Ascending aorta (tissue), 2 donors: ENCODE measurements at regions not wholly inside any gene's neighbourhood (a gene's known extent, or its start where the extent isn't known, plus 50 kb on each side); places are given as distances from the start of the nearest gene placed in this dataset.
"Not testable (repeated sequence)": the region's sequence is repeated elsewhere in the genome, so short reads cannot be mapped to it uniquely, and the experiment has no call there.

Experiments used
- DNase-seq, 2 donors: peaks; one replicate each; pipeline ENCODE4 v3.0.0-alpha.2; 2019; ENCODE audit warnings: low spot score in 2 of 2
- H3K27ac ChIP-seq, 2 donors: fragments of 200-600 bp; sonication (generic); one replicate each; pipeline ENCODE4 v1.5.1; 2016 to 2017; ENCODE audit warnings: mild to moderate bottlenecking in 1 of 2
- H3K27me3 ChIP-seq: fragments of 200-600 bp; sonication (generic); one replicate; pipeline ENCODE4 v1.5.1; 2017
- H3K36me3 ChIP-seq, 2 donors: fragments of 200-600 bp; sonication (generic); one replicate each; pipeline ENCODE4 v1.5.1; 2016
- H3K4me1 ChIP-seq, 2 donors: fragments of 200-600 bp; sonication (generic); one replicate each; pipeline ENCODE4 v1.5.1; 2016 to 2017; ENCODE audit warnings: mild to moderate bottlenecking in 1 of 2
- H3K4me3 ChIP-seq, 2 donors: fragments of 200-600 bp; sonication (generic); one replicate each; pipeline ENCODE4 v1.5.1; 2016 to 2017; ENCODE audit warnings: mild to moderate bottlenecking in 1 of 2
- H3K9me3 ChIP-seq, 2 donors: fragments of 200-600 bp; sonication (generic); one replicate each; pipeline ENCODE4 v1.5.1; 2016
- intact Hi-C: fragments of 100-400 bp; cut with DNase I; formaldehyde crosslinking; loops from one replicate; pipeline ENCODE4 v1.15.1; 2023
- TF ChIP-seq, protein P1 (sequence below), 3 experiments: fragments of 200-600 bp in 2 of 3; fragments of 450-650 bp in 1 of 3; sonication (generic) in 2 of 3; IDR thresholded peaks; one replicate each; pipeline ENCODE4 v1.5.1; 2016 to 2019; ENCODE audit warnings: antibody characterized with exemption in 3 of 3, mild to moderate bottlenecking in 1 of 3, moderate library complexity in 1 of 3

DNA sequence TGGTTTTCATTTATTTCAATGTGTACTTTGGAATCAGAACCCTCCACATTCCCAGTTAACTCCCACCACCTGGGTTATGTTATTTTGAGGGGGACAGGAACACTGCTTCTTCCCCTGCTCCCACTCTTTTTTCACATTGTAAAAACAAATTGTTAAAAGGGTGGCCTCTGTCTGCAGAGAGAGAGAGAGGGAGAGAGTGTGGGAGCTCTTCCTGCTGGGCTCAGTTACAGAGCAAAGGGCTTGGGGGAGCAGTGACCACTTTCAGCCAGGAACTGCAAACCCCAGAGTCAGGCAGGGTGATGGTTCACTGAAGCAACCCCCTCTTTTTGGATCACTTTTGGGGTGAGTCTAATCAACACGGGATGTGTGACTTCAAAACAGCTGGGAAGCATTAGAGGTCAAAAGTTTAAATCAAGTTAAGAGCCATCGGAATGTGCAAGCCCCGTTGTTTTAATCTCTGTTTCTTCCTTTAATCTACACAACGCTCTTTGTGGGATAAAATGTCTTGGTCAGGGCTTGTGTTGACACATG lies 577.0 kb upstream of the CDH11 start:
- intact Hi-C loops: no loop called here
- no peak for DNase-seq
- no peak overlapping the region for H3K27ac ChIP-seq

DNA sequence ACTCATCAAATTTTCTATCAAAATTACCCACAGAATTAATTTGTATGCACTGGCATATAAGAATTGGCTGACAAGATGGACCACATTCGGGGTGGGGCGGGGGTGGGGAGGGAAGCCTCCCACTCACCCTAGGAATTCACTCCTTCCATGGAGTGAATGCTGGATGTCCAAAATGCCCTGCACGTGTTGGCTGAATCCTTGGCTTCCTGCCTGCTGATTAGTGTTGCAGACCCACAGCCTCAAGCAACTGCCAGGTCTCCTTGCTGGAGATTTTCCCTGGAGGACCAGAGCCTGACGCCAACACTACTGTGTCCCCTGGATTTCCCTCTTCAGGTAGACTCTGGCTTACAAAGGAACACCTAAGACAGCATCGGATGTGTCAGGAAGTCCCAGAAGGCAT lies 575.7 kb upstream of the CDH11 start:
- H3K4me1 ChIP-seq: no peaks in the 10 kb centered on the region
- no peak overlapping the region for H3K27ac ChIP-seq
- H3K36me3 ChIP-seq: no peaks in the 10 kb centered on the region
- no peak overlapping the region for H3K4me3 ChIP-seq
- TF ChIP-seq, protein P1, sequence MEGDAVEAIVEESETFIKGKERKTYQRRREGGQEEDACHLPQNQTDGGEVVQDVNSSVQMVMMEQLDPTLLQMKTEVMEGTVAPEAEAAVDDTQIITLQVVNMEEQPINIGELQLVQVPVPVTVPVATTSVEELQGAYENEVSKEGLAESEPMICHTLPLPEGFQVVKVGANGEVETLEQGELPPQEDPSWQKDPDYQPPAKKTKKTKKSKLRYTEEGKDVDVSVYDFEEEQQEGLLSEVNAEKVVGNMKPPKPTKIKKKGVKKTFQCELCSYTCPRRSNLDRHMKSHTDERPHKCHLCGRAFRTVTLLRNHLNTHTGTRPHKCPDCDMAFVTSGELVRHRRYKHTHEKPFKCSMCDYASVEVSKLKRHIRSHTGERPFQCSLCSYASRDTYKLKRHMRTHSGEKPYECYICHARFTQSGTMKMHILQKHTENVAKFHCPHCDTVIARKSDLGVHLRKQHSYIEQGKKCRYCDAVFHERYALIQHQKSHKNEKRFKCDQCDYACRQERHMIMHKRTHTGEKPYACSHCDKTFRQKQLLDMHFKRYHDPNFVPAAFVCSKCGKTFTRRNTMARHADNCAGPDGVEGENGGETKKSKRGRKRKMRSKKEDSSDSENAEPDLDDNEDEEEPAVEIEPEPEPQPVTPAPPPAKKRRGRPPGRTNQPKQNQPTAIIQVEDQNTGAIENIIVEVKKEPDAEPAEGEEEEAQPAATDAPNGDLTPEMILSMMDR (IDR thresholded peaks at IDR 0.05): no peak
- no peaks in the 10 kb centered on the region for H3K9me3 ChIP-seq
- intact Hi-C loops: no loop called here
- no peaks in the 10 kb centered on the region for H3K27me3 ChIP-seq
- DNase-seq: no peak

More for the DNA sequence above, 577.0 kb upstream of the CDH11 start:
- Histone ChIP-seq H3K9me3 (no peaks in the 10 kb centered on the region), H3K36me3 (no peaks in the 10 kb centered on the region), H3K4me1 (no peaks in the 10 kb centered on the region), H3K27me3 (no peaks in the 10 kb centered on the region), H3K4me3 (no peak overlapping the region)
- TF ChIP-seq, protein P1 (IDR thresholded peaks at IDR 0.05): no peak

DNA sequence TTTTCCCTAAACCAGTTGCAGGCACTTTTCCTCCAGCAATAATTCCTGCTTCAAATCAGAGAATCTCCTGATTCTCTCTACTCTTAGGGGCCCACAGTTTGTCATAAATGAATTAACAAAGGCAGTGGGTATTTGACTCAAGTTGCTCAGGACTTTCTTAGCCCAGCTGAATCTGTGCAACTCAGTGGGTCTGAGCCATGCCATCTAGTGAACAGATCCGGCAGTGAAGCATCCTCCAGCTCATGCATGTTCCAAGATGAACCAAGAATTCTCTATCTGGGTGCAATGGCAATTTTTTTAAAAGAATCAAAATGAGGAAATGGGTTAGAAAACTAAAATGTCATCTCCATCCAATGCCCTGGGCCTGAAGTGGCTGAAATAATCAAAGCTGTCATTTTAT lies 575.2 kb upstream of the CDH11 start:
- TF ChIP-seq, protein P1 (IDR thresholded peaks at IDR 0.05): no peak
- no peaks in the 10 kb centered on the region for H3K36me3 ChIP-seq
- H3K4me1 ChIP-seq: no peaks in the 10 kb centered on the region
- intact Hi-C loops: no loop called here
- H3K9me3 ChIP-seq: no peaks in the 10 kb centered on the region
- DNase-seq: no peak
- no peak overlapping the region for H3K27ac ChIP-seq
- H3K27me3 ChIP-seq: no peaks in the 10 kb centered on the region
- H3K4me3 ChIP-seq: no peak overlapping the region

DNA sequence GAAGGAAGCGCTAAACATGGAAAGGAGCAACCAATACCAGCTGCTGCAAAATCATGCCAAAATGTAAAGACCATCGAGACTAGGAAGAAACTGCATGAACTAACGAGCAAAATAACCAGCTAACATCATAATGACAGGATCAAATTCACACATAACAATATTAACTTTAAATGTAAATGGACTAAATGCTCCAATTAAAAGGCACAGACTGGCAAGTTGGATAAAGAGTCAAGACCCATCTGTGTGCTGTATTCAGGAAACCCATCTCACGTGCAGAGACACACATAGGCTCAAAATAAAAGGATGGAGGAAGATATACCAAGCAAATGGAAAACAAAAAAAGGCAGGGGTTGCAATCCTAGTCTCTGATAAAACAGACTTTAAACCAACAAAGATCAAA lies 570.0 kb upstream of the CDH11 start:
- H3K4me3 ChIP-seq, H3K27ac ChIP-seq, H3K36me3 ChIP-seq, DNase-seq, H3K4me1 ChIP-seq, H3K9me3 ChIP-seq, H3K27me3 ChIP-seq, intact Hi-C loops: not testable (repeated sequence)

DNA sequence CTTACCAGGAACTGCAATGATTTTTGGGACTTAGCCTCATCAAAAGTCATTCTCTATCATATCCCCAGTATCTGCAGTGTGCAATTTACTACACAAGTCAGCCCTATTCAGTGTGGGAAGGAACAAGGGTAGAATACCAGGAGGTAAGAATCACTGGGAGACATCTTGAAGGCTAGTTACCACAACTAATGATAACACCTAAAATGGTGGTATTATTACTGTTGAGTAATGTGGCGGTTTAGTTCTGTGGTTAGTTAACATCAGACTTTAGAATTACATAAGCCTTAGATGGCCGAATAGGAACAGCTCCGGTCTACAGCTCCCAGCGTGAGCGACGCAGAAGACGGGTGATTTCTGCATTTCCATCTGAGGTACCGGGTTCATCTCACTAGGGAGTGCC lies 567.9 kb upstream of the CDH11 start:
- Histone ChIP-seq H3K36me3 (no peaks in the 10 kb centered on the region), H3K9me3 (no peaks in the 10 kb centered on the region), H3K4me1 (no peaks in the 10 kb centered on the region), H3K4me3 (no peak overlapping the region), H3K27ac (no peak overlapping the region), H3K27me3 (no peaks in the 10 kb centered on the region)
- TF ChIP-seq, protein P1 (IDR thresholded peaks at IDR 0.05): no peak
- intact Hi-C loops: no loop called here
- no peak for DNase-seq

DNA sequence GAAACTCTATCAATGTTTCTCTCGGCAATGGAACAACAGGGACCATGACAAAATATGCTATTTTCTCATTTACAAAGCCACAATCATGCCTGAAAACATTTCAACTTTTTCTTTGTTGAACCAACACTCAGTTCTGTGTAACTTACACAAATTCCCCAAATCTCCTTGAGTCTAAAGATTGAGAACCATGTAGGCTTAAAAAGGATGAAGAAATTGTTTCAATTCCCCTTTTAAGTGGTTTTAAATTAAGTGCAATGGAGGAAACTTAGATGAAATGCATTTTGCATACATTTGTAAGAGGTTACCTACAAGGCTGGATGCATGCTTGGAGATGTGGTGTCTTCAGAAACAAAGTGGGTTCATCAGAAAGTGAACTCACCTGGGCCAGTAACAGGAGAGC lies 566.4 kb upstream of the CDH11 start:
- Histone ChIP-seq H3K4me1 (no peaks in the 10 kb centered on the region), H3K27ac (no peak overlapping the region), H3K9me3 (no peaks in the 10 kb centered on the region), H3K4me3 (no peak overlapping the region), H3K27me3 (no peaks in the 10 kb centered on the region), H3K36me3 (no peaks in the 10 kb centered on the region)
- DNase-seq: no peak
- TF ChIP-seq, protein P1 (IDR thresholded peaks at IDR 0.05): no peak
- intact Hi-C loops: no loop called here
